ENCODE measurements at regions not wholly inside any gene's neighbourhood (a gene's known extent, or its start where the extent isn't known, plus 50 kb on each side); places are given as distances from the start of the nearest gene placed in this dataset.

GRCh38 chr9:126055381-126055985 is 271.1 kb upstream of the MVB12B start:
- TF ChIP-seq Cebpa-rat (IDR thresholded peaks at IDR 0.05), result no peak

GRCh38 chr9:126056312-126057021 is 270.2 kb upstream of the MVB12B start:
- Histone ChIP-seq H3K9me3 (no peaks in the 10 kb centered on the region), H3K27me3 (no peaks in the 10 kb centered on the region), H3K4me1 (no peaks in the 10 kb centered on the region), H4K20me1 (no peaks in the 10 kb centered on the region), H3K9ac (no peak overlapping the region), H3K27ac (no peak overlapping the region), H3K4me2 (no peak overlapping the region), H3K36me3 (no peaks in the 10 kb centered on the region), H3K4me3 (no peak overlapping the region)
- no peak for TF ChIP-seq Cebpa-rat (IDR thresholded peaks at IDR 0.05)

More at GRCh38 chr9:126055381-126055985, 271.1 kb upstream of the MVB12B start:
- no peak overlapping the region for H3K27ac ChIP-seq
- H3K9ac ChIP-seq, result no peak overlapping the region
- no peak overlapping the region for H3K4me2 ChIP-seq
- H3K4me1 ChIP-seq, result no peaks in the 10 kb centered on the region
- no peaks in the 10 kb centered on the region for H3K9me3 ChIP-seq
- H3K36me3 ChIP-seq, result no peaks in the 10 kb centered on the region
- no peaks in the 10 kb centered on the region for H4K20me1 ChIP-seq
- no peaks in the 10 kb centered on the region for H3K27me3 ChIP-seq
- H3K4me3 ChIP-seq, result no peak overlapping the region

GRCh38 chr9:126057121-126057825 is 269.4 kb upstream of the MVB12B start:
- no peaks in the 10 kb centered on the region for H3K9me3 ChIP-seq
- no peak for TF ChIP-seq Cebpa-rat (IDR thresholded peaks at IDR 0.05)
- H3K4me3 ChIP-seq, result no peak overlapping the region
- no peak overlapping the region for H3K9ac ChIP-seq
- H3K4me2 ChIP-seq, result no peak overlapping the region
- no peaks in the 10 kb centered on the region for H3K36me3 ChIP-seq
- no peaks in the 10 kb centered on the region for H3K27me3 ChIP-seq
- no peak overlapping the region for H3K27ac ChIP-seq
- H4K20me1 ChIP-seq, result no peaks in the 10 kb centered on the region
- H3K4me1 ChIP-seq, result no peaks in the 10 kb centered on the region

GRCh38 chr9:126058011-126058531 is 268.6 kb upstream of the MVB12B start:
- Histone ChIP-seq H3K27ac (no peak overlapping the region), H3K4me1 (no peaks in the 10 kb centered on the region), H3K36me3 (no peaks in the 10 kb centered on the region), H3K9me3 (no peaks in the 10 kb centered on the region), H3K4me3 (no peak overlapping the region), H3K9ac (no peak overlapping the region), H4K20me1 (no peaks in the 10 kb centered on the region), H3K4me2 (no peak overlapping the region), H3K27me3 (no peaks in the 10 kb centered on the region)
- no peak for TF ChIP-seq Cebpa-rat (IDR thresholded peaks at IDR 0.05)

GRCh38 chr9:126058591-126058990 is 268.0 kb upstream of the MVB12B start:
- no peak overlapping the region for H3K4me2 ChIP-seq
- no peaks in the 10 kb centered on the region for H3K36me3 ChIP-seq
- no peak for TF ChIP-seq Cebpa-rat (IDR thresholded peaks at IDR 0.05)
- no peak overlapping the region for H3K9ac ChIP-seq
- no peak overlapping the region for H3K4me3 ChIP-seq
- no peaks in the 10 kb centered on the region for H3K9me3 ChIP-seq
- no peaks in the 10 kb centered on the region for H4K20me1 ChIP-seq
- no peaks in the 10 kb centered on the region for H3K27me3 ChIP-seq
- H3K4me1 ChIP-seq, result no peaks in the 10 kb centered on the region
- no peak overlapping the region for H3K27ac ChIP-seq

GRCh38 chr9:126061575-126061974 is 265.1 kb upstream of the MVB12B start:
- H3K36me3 ChIP-seq, result no peaks in the 10 kb centered on the region
- no peak overlapping the region for H3K9ac ChIP-seq
- H3K4me2 ChIP-seq, result no peak overlapping the region
- no peak overlapping the region for H3K27ac ChIP-seq
- H3K27me3 ChIP-seq, result no peaks in the 10 kb centered on the region
- H3K9me3 ChIP-seq, result no peaks in the 10 kb centered on the region
- no peaks in the 10 kb centered on the region for H4K20me1 ChIP-seq
- H3K4me1 ChIP-seq, result no peaks in the 10 kb centered on the region
- no peak for TF ChIP-seq Cebpa-rat (IDR thresholded peaks at IDR 0.05)
- no peak overlapping the region for H3K4me3 ChIP-seq

- Histone ChIP-seq H3K27ac (no peak overlapping the region), H3K36me3 (no peaks in the 10 kb centered on the region), H3K9me3 (no peaks in the 10 kb centered on the region), H3K27me3 (no peaks in the 10 kb centered on the region), H3K9ac (no peak overlapping the region), H3K4me2 (no peak overlapping the region), H4K20me1 (no peaks in the 10 kb centered on the region), H3K4me1 (no peaks in the 10 kb centered on the region), H3K4me3 (no peak overlapping the region)
- TF ChIP-seq Cebpa-rat (IDR thresholded peaks at IDR 0.05), result no peak
These were observed 264.3 kb upstream of the MVB12B start for GRCh38 chr9:126062158-126062886.

- H4K20me1 ChIP-seq, result no peaks in the 10 kb centered on the region
- H3K4me1 ChIP-seq, result no peaks in the 10 kb centered on the region
- no peaks in the 10 kb centered on the region for H3K36me3 ChIP-seq
- no peak overlapping the region for H3K27ac ChIP-seq
- H3K27me3 ChIP-seq, result no peaks in the 10 kb centered on the region
- H3K4me2 ChIP-seq, result no peak overlapping the region
- no peak overlapping the region for H3K9ac ChIP-seq
- TF ChIP-seq Cebpa-rat (IDR thresholded peaks at IDR 0.05), result no peak
- no peak overlapping the region for H3K4me3 ChIP-seq
- no peaks in the 10 kb centered on the region for H3K9me3 ChIP-seq
These were observed 263.3 kb upstream of the MVB12B start for GRCh38 chr9:126063326-126063725.

GRCh38 chr9:126066131-126066530 is 260.5 kb upstream of the MVB12B start:
- Histone ChIP-seq H3K9me3 (no peaks in the 10 kb centered on the region), H3K4me1 (0 out of 2 replicates have a peak, but pooled peaks cover 9% of the 10 kb centered on the region), H3K9ac (no peak overlapping the region), H3K4me2 (no peak overlapping the region), H3K27ac (no peak overlapping the region), H4K20me1 (no peaks in the 10 kb centered on the region), H3K36me3 (no peaks in the 10 kb centered on the region), H3K4me3 (no peak overlapping the region), H3K27me3 (no peaks in the 10 kb centered on the region)
- TF ChIP-seq Cebpa-rat (IDR thresholded peaks at IDR 0.05), result no peak

Measured in BLaER1 (cell line).